ENCODE measurements at regions not wholly inside any gene's neighbourhood (a gene's known extent, or its start where the extent isn't known, plus 50 kb on each side); places are given as distances from the start of the nearest gene placed in this dataset.

- peak; percentile 72 for ATAC-seq
- TF ChIP-seq, protein P1, sequence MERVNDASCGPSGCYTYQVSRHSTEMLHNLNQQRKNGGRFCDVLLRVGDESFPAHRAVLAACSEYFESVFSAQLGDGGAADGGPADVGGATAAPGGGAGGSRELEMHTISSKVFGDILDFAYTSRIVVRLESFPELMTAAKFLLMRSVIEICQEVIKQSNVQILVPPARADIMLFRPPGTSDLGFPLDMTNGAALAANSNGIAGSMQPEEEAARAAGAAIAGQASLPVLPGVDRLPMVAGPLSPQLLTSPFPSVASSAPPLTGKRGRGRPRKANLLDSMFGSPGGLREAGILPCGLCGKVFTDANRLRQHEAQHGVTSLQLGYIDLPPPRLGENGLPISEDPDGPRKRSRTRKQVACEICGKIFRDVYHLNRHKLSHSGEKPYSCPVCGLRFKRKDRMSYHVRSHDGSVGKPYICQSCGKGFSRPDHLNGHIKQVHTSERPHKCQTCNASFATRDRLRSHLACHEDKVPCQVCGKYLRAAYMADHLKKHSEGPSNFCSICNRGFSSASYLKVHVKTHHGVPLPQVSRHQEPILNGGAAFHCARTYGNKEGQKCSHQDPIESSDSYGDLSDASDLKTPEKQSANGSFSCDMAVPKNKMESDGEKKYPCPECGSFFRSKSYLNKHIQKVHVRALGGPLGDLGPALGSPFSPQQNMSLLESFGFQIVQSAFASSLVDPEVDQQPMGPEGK (CRISPR knock-in tag; IDR thresholded peaks at IDR 0.05; ENCODE audit: borderline replicate concordance): no peak
- no peak for TF ChIP-seq BACH2 (CRISPR knock-in tag; IDR thresholded peaks at IDR 0.05; ENCODE audit: borderline replicate concordance)
- no peak for TF ChIP-seq TOX (CRISPR knock-in tag; IDR thresholded peaks at IDR 0.05; ENCODE audit: borderline replicate concordance)
- TF ChIP-seq ZNF565 (CRISPR knock-in tag; conservative IDR thresholded peaks at IDR 0.05; ENCODE audit: low read depth): no peak
- TF ChIP-seq, protein P2, sequence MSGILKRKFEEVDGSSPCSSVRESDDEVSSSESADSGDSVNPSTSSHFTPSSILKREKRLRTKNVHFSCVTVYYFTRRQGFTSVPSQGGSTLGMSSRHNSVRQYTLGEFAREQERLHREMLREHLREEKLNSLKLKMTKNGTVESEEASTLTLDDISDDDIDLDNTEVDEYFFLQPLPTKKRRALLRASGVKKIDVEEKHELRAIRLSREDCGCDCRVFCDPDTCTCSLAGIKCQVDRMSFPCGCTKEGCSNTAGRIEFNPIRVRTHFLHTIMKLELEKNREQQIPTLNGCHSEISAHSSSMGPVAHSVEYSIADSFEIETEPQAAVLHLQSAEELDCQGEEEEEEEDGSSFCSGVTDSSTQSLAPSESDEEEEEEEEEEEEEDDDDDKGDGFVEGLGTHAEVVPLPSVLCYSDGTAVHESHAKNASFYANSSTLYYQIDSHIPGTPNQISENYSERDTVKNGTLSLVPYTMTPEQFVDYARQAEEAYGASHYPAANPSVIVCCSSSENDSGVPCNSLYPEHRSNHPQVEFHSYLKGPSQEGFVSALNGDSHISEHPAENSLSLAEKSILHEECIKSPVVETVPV (CRISPR knock-in tag; IDR thresholded peaks at IDR 0.05): no peak
- TF ChIP-seq OSR1 (CRISPR knock-in tag; IDR thresholded peaks at IDR 0.05): no peak
- no peak for TF ChIP-seq ARNTL (CRISPR knock-in tag; IDR thresholded peaks at IDR 0.05; ENCODE audit: borderline replicate concordance, low read depth)
- no peak for TF ChIP-seq TCF4 (CRISPR knock-in tag; IDR thresholded peaks at IDR 0.05; ENCODE audit: borderline replicate concordance)
- no peak for TF ChIP-seq SNAI2 (CRISPR knock-in tag; IDR thresholded peaks at IDR 0.05)
- TF ChIP-seq ISL1 (CRISPR knock-in tag; IDR thresholded peaks at IDR 0.05): no peak
- TF ChIP-seq TSHZ2 (CRISPR knock-in tag; IDR thresholded peaks at IDR 0.05): no peak
- no peak for TF ChIP-seq ESRRG (CRISPR knock-in tag; IDR thresholded peaks at IDR 0.05)
- TF ChIP-seq PPARA (CRISPR knock-in tag; IDR thresholded peaks at IDR 0.05; ENCODE audit: borderline replicate concordance): no peak
These were observed 68.7 kb upstream of the MARCHF10 start for GRCh38 chr17:62876673-62877405.

DNA sequence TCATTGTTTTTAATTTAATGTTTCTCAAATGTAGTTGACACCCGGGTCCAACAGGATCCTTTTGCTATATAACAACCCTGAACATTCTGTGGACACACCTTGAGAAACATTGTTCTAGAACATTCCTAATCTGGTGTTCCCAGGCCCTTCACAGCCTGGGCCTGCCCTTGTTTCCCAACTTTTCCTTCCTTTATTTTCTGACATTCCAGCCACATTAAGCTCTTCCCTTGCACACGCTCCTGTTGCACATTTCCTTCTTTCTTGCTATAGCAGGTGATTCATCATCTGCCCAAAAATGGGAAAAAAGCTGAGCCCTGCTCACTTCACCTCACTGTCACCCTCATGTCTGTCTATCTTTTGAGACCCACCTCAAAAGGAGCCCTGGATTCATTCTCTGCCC is 67.9 kb upstream of the MARCHF10 start:
- ATAC-seq: peak; percentile 9; the same call in 2 of the 3 replicates
- TF ChIP-seq TSHZ2 (CRISPR knock-in tag; IDR thresholded peaks at IDR 0.05) (no peak), SNAI2 (CRISPR knock-in tag; IDR thresholded peaks at IDR 0.05) (no peak), TCF4 (CRISPR knock-in tag; IDR thresholded peaks at IDR 0.05; ENCODE audit: borderline replicate concordance) (no peak), BACH2 (CRISPR knock-in tag; IDR thresholded peaks at IDR 0.05; ENCODE audit: borderline replicate concordance) (no peak), CSDC2 (CRISPR knock-in tag; IDR thresholded peaks at IDR 0.05) (no peak), ZNF70 (CRISPR knock-in tag; IDR thresholded peaks at IDR 0.05) (no peak), RARB (CRISPR knock-in tag; IDR thresholded peaks at IDR 0.05) (no peak), ZC3H10 (CRISPR knock-in tag; IDR thresholded peaks at IDR 0.05) (no peak), ISL1 (CRISPR knock-in tag; IDR thresholded peaks at IDR 0.05) (no peak), ZNF8 (CRISPR knock-in tag; IDR thresholded peaks at IDR 0.05) (no peak), ZFP3 (CRISPR knock-in tag; IDR thresholded peaks at IDR 0.05) (no peak), OSR1 (CRISPR knock-in tag; IDR thresholded peaks at IDR 0.05) (no peak), ZNF565 (CRISPR knock-in tag; conservative IDR thresholded peaks at IDR 0.05; ENCODE audit: low read depth) (no peak), PPARA (CRISPR knock-in tag; IDR thresholded peaks at IDR 0.05; ENCODE audit: borderline replicate concordance) (no peak), ARNTL (CRISPR knock-in tag; IDR thresholded peaks at IDR 0.05; ENCODE audit: borderline replicate concordance, low read depth) (no peak)
- TF ChIP-seq, protein P2 (CRISPR knock-in tag; IDR thresholded peaks at IDR 0.05): no peak
- TF ChIP-seq, protein P3, sequence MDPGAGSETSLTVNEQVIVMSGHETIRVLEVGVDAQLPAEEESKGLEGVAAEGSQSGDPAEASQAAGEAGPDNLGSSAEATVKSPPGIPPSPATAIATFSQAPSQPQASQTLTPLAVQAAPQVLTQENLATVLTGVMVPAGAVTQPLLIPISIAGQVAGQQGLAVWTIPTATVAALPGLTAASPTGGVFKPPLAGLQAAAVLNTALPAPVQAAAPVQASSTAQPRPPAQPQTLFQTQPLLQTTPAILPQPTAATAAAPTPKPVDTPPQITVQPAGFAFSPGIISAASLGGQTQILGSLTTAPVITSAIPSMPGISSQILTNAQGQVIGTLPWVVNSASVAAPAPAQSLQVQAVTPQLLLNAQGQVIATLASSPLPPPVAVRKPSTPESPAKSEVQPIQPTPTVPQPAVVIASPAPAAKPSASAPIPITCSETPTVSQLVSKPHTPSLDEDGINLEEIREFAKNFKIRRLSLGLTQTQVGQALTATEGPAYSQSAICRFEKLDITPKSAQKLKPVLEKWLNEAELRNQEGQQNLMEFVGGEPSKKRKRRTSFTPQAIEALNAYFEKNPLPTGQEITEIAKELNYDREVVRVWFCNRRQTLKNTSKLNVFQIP (CRISPR knock-in tag; IDR thresholded peaks at IDR 0.05; ENCODE audit: borderline replicate concordance, low read depth): no peak
